ENCODE measurements at regions not wholly inside any gene's neighbourhood (a gene's known extent, or its start where the extent isn't known, plus 50 kb on each side); places are given as distances from the start of the nearest gene placed in this dataset.
"Not testable (repeated sequence)": the region's sequence is repeated elsewhere in the genome, so short reads cannot be mapped to it uniquely, and the experiment has no call there.

- not testable (repeated sequence) for TF ChIP-seq POLR2AphosphoS5, POLR2A, CTCF (IDR thresholded peaks at IDR 0.05)
Observed at GRCh38 chr20:26268762-26269161, 572.1 kb upstream of the ZNF337 start.

Data from stomach (tissue), 4 donors.